ENCODE measurements at regions not wholly inside any gene's neighbourhood (a gene's known extent, or its start where the extent isn't known, plus 50 kb on each side); places are given as distances from the start of the nearest gene placed in this dataset.
"Not testable (repeated sequence)": the region's sequence is repeated elsewhere in the genome, so short reads cannot be mapped to it uniquely, and the experiment has no call there.

DNA sequence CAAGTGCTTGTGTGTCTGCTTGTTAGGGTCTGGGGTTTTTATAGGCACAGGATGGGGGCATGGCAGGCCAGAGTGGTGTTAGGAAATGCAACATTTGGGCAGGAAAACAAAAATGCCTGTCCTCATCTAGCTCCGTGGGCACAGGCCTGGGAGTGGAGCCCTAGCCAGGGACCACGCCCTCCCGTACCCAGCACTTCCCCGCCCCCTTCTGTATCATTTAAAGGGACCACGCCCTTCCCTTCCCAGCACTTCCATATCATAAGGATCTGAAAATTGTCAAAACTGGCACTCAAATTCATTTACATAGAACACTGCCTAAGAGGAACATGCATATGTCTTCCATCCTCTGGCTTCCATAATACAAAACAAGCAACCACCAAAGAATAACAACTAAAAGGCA lies 185.8 kb downstream of the B3GLCT start:
- peaks cover 0 to 5% (median 0%) of the 10 kb centered on the region in 5 experiments for H3K27me3 ChIP-seq (replicated peaks in 2 of 5; ENCODE audit: control insufficient read depth in 4 of 5, insufficient read depth in 5 of 5, low read length in 4 of 5)
- ChIA-PET CTCF (no interaction called here), POLR2A (no interaction called here)
- no peak overlapping the region for H3K27ac ChIP-seq (ENCODE audit: insufficient read depth in 1 of 2, low read depth in 1 of 2, low read length in 2 of 2, poor library complexity in 1 of 2, severe bottlenecking in 2 of 2)
- H3K4me3 ChIP-seq (ENCODE audit: control insufficient read depth in 1 of 7, extremely low read depth in 1 of 7, insufficient read depth in 4 of 7, low read depth in 2 of 7, low read length in 6 of 7) = no peak overlapping the region
- H3K9me3 ChIP-seq (ENCODE audit: control extremely low read depth in 1 of 5, control insufficient read depth in 4 of 5, insufficient read depth in 2 of 5, low read depth in 1 of 5, low read length in 4 of 5) = no peaks in the 10 kb centered on the region
- 90% methylated on average over 5 of the region's 5 CpGs for WGBS (ENCODE audit: insufficient coverage)
- H3K4me1 ChIP-seq (ENCODE audit: control extremely low read depth in 1 of 4, control insufficient read depth in 4 of 4, insufficient read depth in 4 of 4, low read length in 3 of 4) = peaks cover 0 to 2% (median 0%) of the 10 kb centered on the region in 4 experiments
- H3K36me3 ChIP-seq (ENCODE audit: control insufficient read depth in 4 of 4, insufficient read depth in 4 of 4, low read length in 3 of 4) = no peaks in the 10 kb centered on the region
- DNase-seq = no peak

GRCh38 chr13:31394506-31394905 lies 194.7 kb downstream of the B3GLCT start:
- H3K4me1 ChIP-seq (ENCODE audit: control extremely low read depth in 1 of 4, control insufficient read depth in 4 of 4, insufficient read depth in 4 of 4, low read length in 3 of 4) = no peaks in the 10 kb centered on the region
- no peaks in the 10 kb centered on the region for H3K36me3 ChIP-seq (ENCODE audit: control insufficient read depth in 4 of 4, insufficient read depth in 4 of 4, low read length in 3 of 4)
- 95% methylated on average over 4 of the region's 4 CpGs for WGBS (ENCODE audit: insufficient coverage)
- H3K9me3 ChIP-seq (ENCODE audit: control extremely low read depth in 1 of 5, control insufficient read depth in 4 of 5, insufficient read depth in 2 of 5, low read depth in 1 of 5, low read length in 4 of 5) = peaks cover 0 to 4% (median 2%) of the 10 kb centered on the region in 5 experiments
- no peak for DNase-seq
- no peak overlapping the region for H3K27ac ChIP-seq (ENCODE audit: insufficient read depth in 1 of 2, low read depth in 1 of 2, low read length in 2 of 2, poor library complexity in 1 of 2, severe bottlenecking in 2 of 2)
- H3K4me3 ChIP-seq (ENCODE audit: control insufficient read depth in 1 of 7, extremely low read depth in 1 of 7, insufficient read depth in 4 of 7, low read depth in 2 of 7, low read length in 6 of 7) = no peak overlapping the region
- ChIA-PET POLR2A (no interaction called here), CTCF (no interaction called here)
- no peaks in the 10 kb centered on the region for H3K27me3 ChIP-seq (replicated peaks in 2 of 5; ENCODE audit: control insufficient read depth in 4 of 5, insufficient read depth in 5 of 5, low read length in 4 of 5)

DNA sequence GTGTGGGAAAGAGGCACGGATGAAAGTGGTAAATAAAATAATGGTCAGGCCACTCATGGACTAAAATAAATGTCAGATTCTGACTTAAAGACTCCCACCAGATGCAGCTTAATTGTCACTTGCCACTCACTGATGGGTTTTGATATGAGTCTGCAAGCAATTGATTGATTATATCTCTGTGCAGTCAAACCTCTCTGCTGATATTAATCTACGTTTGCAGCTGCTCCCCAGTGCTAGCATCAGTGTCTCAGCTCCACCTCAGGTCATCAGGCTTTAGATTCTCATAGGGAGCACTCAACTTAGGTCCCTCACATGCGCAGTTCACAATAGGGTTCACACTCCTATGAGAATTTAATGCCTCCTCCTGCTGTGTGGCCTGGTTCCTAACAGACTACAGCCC lies 195.3 kb downstream of the B3GLCT start:
- POLR2A ChIA-PET = no interaction called here
- WGBS (ENCODE audit: insufficient coverage) = 97% methylated on average over 3 of the region's 3 CpGs
- H3K9me3 ChIP-seq (ENCODE audit: control extremely low read depth in 1 of 5, control insufficient read depth in 4 of 5, insufficient read depth in 2 of 5, low read depth in 1 of 5, low read length in 4 of 5) = peaks cover 0 to 5% (median 4%) of the 10 kb centered on the region in 5 experiments
- H3K27me3 ChIP-seq (replicated peaks in 2 of 5; ENCODE audit: control insufficient read depth in 4 of 5, insufficient read depth in 5 of 5, low read length in 4 of 5) = no peaks in the 10 kb centered on the region
- H3K4me3 ChIP-seq (ENCODE audit: control insufficient read depth in 1 of 7, extremely low read depth in 1 of 7, insufficient read depth in 4 of 7, low read depth in 2 of 7, low read length in 6 of 7) = no peak overlapping the region
- no peaks in the 10 kb centered on the region for H3K4me1 ChIP-seq (ENCODE audit: control extremely low read depth in 1 of 4, control insufficient read depth in 4 of 4, insufficient read depth in 4 of 4, low read length in 3 of 4)
- no peak overlapping the region for H3K27ac ChIP-seq (ENCODE audit: insufficient read depth in 1 of 2, low read depth in 1 of 2, low read length in 2 of 2, poor library complexity in 1 of 2, severe bottlenecking in 2 of 2)
- no peaks in the 10 kb centered on the region for H3K36me3 ChIP-seq (ENCODE audit: control insufficient read depth in 4 of 4, insufficient read depth in 4 of 4, low read length in 3 of 4)
- no peak for DNase-seq
- CTCF ChIA-PET = no interaction called here

DNA sequence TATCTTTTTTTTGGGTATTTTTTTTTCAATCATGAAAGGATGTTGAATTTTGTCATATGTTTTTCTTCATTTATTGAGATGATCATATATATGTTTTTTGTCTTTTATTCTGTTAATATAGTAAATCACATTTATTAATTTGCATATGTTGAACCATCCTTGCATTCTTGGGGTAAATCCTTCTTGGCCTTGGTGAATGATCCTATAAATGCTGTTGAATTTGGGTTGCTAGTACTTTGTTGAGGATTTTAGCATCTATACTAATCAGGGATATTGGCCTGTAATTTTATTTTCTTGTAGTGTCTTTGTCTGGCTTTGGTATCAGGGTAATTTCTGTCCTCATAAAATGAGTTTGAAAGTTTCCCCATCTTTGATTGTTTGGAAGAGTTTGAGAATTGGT lies 199.9 kb downstream of the B3GLCT start:
- POLR2A ChIA-PET = no interaction called here
- H3K4me1 ChIP-seq (ENCODE audit: control extremely low read depth in 1 of 4, control insufficient read depth in 4 of 4, insufficient read depth in 4 of 4, low read length in 3 of 4) = no peaks in the 10 kb centered on the region
- no peak for DNase-seq
- H3K9me3 ChIP-seq (ENCODE audit: control extremely low read depth in 1 of 5, control insufficient read depth in 4 of 5, insufficient read depth in 2 of 5, low read depth in 1 of 5, low read length in 4 of 5) = peaks cover 0 to 7% (median 4%) of the 10 kb centered on the region in 5 experiments
- H3K36me3 ChIP-seq (ENCODE audit: control insufficient read depth in 4 of 4, insufficient read depth in 4 of 4, low read length in 3 of 4) = no peaks in the 10 kb centered on the region
- H3K27ac ChIP-seq (ENCODE audit: insufficient read depth in 1 of 2, low read depth in 1 of 2, low read length in 2 of 2, poor library complexity in 1 of 2, severe bottlenecking in 2 of 2) = no peak overlapping the region
- H3K4me3 ChIP-seq (ENCODE audit: control insufficient read depth in 1 of 7, extremely low read depth in 1 of 7, insufficient read depth in 4 of 7, low read depth in 2 of 7, low read length in 6 of 7) = no peak overlapping the region
- CTCF ChIA-PET = no interaction called here
- no peaks in the 10 kb centered on the region for H3K27me3 ChIP-seq (replicated peaks in 2 of 5; ENCODE audit: control insufficient read depth in 4 of 5, insufficient read depth in 5 of 5, low read length in 4 of 5)

DNA sequence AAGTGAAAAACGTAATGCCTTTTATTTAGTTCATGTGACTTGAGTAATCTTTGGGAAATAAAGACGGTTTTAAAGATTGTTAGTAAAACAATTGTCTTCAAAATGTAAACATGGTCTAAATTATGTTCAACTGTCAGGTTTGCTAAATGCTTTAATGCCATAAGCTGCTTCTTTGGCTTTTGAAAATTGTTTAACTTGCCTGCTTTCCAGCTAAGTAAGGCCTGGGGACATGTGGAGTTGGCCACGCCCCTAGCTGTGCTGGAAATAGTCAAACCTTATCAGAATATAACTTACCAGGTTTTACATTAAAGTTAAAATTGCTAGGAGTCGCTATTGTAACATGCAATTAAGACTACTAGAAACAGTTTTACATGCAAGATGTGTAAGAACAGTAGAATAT lies 203.9 kb downstream of the B3GLCT start:
- WGBS (ENCODE audit: insufficient coverage) = 100% methylated on average over 2 of the region's 4 CpGs
- H3K27ac ChIP-seq (ENCODE audit: insufficient read depth in 1 of 2, low read depth in 1 of 2, low read length in 2 of 2, poor library complexity in 1 of 2, severe bottlenecking in 2 of 2); H3K4me1 ChIP-seq (ENCODE audit: control extremely low read depth in 1 of 4, control insufficient read depth in 4 of 4, insufficient read depth in 4 of 4, low read length in 3 of 4); H3K36me3 ChIP-seq (ENCODE audit: control insufficient read depth in 4 of 4, insufficient read depth in 4 of 4, low read length in 3 of 4); DNase-seq; POLR2A ChIA-PET; H3K4me3 ChIP-seq (ENCODE audit: control insufficient read depth in 1 of 7, extremely low read depth in 1 of 7, insufficient read depth in 4 of 7, low read depth in 2 of 7, low read length in 6 of 7); H3K27me3 ChIP-seq (replicated peaks in 2 of 5; ENCODE audit: control insufficient read depth in 4 of 5, insufficient read depth in 5 of 5, low read length in 4 of 5); H3K9me3 ChIP-seq (ENCODE audit: control extremely low read depth in 1 of 5, control insufficient read depth in 4 of 5, insufficient read depth in 2 of 5, low read depth in 1 of 5, low read length in 4 of 5): not testable (repeated sequence)
- CTCF ChIA-PET = interaction anchor here (1.2 kb wide), 1 partner anchor 23 kb away, joined by 3 read pairs; no protein-coding TSS in a partner anchor

GRCh38 chr13:31408927-31409326 lies 209.2 kb downstream of the B3GLCT start:
- Histone ChIP-seq H3K27ac (ENCODE audit: insufficient read depth in 1 of 2, low read depth in 1 of 2, low read length in 2 of 2, poor library complexity in 1 of 2, severe bottlenecking in 2 of 2) (no peak overlapping the region), H3K4me3 (ENCODE audit: control insufficient read depth in 1 of 7, extremely low read depth in 1 of 7, insufficient read depth in 4 of 7, low read depth in 2 of 7, low read length in 6 of 7) (no peak overlapping the region), H3K27me3 (replicated peaks in 2 of 5; ENCODE audit: control insufficient read depth in 4 of 5, insufficient read depth in 5 of 5, low read length in 4 of 5) (peaks cover 0 to 4% (median 0%) of the 10 kb centered on the region in 5 experiments), H3K9me3 (ENCODE audit: control extremely low read depth in 1 of 5, control insufficient read depth in 4 of 5, insufficient read depth in 2 of 5, low read depth in 1 of 5, low read length in 4 of 5) (no peaks in the 10 kb centered on the region), H3K4me1 (ENCODE audit: control extremely low read depth in 1 of 4, control insufficient read depth in 4 of 4, insufficient read depth in 4 of 4, low read length in 3 of 4) (no peaks in the 10 kb centered on the region), H3K36me3 (ENCODE audit: control insufficient read depth in 4 of 4, insufficient read depth in 4 of 4, low read length in 3 of 4) (no peaks in the 10 kb centered on the region)
- 100% methylated on average over 1 of the region's 1 CpG for whole genome bisulfite sequencing (ENCODE audit: insufficient coverage)
- CTCF ChIA-PET = interaction anchor here (0.6 to 1.3 kb wide), 2 partner anchors 21 to 174 kb away, joined by 3 read pairs; no protein-coding TSS in a partner anchor
- no peak for DNase-seq
- POLR2A ChIA-PET = no interaction called here

GRCh38 chr13:31409678-31410356 lies 210.0 kb downstream of the B3GLCT start:
- CTCF ChIA-PET = interaction anchor here (1.1 to 1.3 kb wide), 2 partner anchors 20 to 174 kb away, joined by 3 read pairs; no protein-coding TSS in a partner anchor
- no peaks in the 10 kb centered on the region for H3K4me1 ChIP-seq (ENCODE audit: control extremely low read depth in 1 of 4, control insufficient read depth in 4 of 4, insufficient read depth in 4 of 4, low read length in 3 of 4)
- H3K27me3 ChIP-seq (replicated peaks in 2 of 5; ENCODE audit: control insufficient read depth in 4 of 5, insufficient read depth in 5 of 5, low read length in 4 of 5) = peaks cover 0 to 4% (median 0%) of the 10 kb centered on the region in 5 experiments
- H3K9me3 ChIP-seq (ENCODE audit: control extremely low read depth in 1 of 5, control insufficient read depth in 4 of 5, insufficient read depth in 2 of 5, low read depth in 1 of 5, low read length in 4 of 5) = no peaks in the 10 kb centered on the region
- H3K27ac ChIP-seq (ENCODE audit: insufficient read depth in 1 of 2, low read depth in 1 of 2, low read length in 2 of 2, poor library complexity in 1 of 2, severe bottlenecking in 2 of 2) = no peak overlapping the region
- no peak overlapping the region for H3K4me3 ChIP-seq (ENCODE audit: control insufficient read depth in 1 of 7, extremely low read depth in 1 of 7, insufficient read depth in 4 of 7, low read depth in 2 of 7, low read length in 6 of 7)
- no peaks in the 10 kb centered on the region for H3K36me3 ChIP-seq (ENCODE audit: control insufficient read depth in 4 of 4, insufficient read depth in 4 of 4, low read length in 3 of 4)
- peak in 1 of 3 donors; percentile 2 for DNase-seq
- POLR2A ChIA-PET = no interaction called here
- WGBS (ENCODE audit: insufficient coverage) = 63% methylated on average over 3 of the region's 6 CpGs

Data from common myeloid progenitor, CD34-positive (primary cell).